ENCODE measurements at regions not wholly inside any gene's neighbourhood (a gene's known extent, or its start where the extent isn't known, plus 50 kb on each side); places are given as distances from the start of the nearest gene placed in this dataset.

DNA sequence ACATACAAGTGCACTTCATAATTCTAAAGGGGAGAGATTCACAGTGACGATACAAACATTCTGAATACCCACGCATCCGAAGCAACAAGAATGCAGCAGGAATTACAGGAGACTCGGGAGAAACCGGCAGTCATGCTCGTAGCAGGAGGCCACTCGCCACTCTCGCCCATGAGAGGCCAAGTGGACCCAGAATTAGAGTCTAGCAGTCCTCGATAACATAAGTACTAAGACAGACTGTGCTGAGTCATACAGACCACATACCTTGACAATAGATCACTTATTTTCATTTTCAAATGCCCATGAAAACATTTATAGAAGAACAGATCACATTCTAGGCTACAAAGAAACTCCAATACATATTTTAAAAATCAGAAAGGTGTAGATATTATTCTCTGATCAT, 299.1 kb upstream of the TSHZ3 start:
- no peak for DNase-seq (ENCODE audit: low spot score in 2 of 2)
- intact Hi-C loops (cut with DNase I; ENCODE audit: low total_unique reads): no loop called here
- no peak for TF ChIP-seq POLR2A (IDR thresholded peaks at IDR 0.05)
- no peak for TF ChIP-seq CTCF (IDR thresholded peaks at IDR 0.05)
- no peak overlapping the region for H3K4me3 ChIP-seq (ENCODE audit: low read depth, poor library complexity, severe bottlenecking)
- 81 to 89% methylated on average over 9 of the region's 9 CpGs for WGBS, 2 donors

DNA sequence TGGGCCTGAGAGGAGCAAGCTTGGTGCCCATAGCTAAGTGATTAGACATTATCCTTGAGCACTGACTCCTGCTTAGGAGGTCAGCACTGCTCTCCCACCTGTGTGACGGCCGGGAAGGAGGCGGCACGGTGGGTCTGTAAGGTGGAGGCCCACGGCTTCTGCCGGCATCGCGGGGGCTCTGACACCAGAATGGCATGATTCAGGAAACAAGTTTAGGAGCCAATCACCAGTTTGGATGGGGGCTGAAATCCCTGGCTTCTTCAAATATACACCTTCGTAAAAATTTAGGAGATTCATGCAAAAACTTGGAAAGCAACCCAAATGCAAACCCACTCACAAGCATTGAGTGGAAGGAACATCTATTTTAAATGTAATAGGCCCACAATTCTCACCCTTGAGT, 307.3 kb upstream of the TSHZ3 start:
- TF ChIP-seq POLR2A (IDR thresholded peaks at IDR 0.05) (no peak), CTCF (IDR thresholded peaks at IDR 0.05) (no peak)
- WGBS, 2 donors: 93 to 97% methylated on average over 9 of the region's 9 CpGs
- DNase-seq (ENCODE audit: low spot score in 2 of 2): no peak
- H3K4me3 ChIP-seq (ENCODE audit: low read depth, poor library complexity, severe bottlenecking): no peak overlapping the region
- intact Hi-C loops (cut with DNase I; ENCODE audit: low total_unique reads): no loop called here

DNA sequence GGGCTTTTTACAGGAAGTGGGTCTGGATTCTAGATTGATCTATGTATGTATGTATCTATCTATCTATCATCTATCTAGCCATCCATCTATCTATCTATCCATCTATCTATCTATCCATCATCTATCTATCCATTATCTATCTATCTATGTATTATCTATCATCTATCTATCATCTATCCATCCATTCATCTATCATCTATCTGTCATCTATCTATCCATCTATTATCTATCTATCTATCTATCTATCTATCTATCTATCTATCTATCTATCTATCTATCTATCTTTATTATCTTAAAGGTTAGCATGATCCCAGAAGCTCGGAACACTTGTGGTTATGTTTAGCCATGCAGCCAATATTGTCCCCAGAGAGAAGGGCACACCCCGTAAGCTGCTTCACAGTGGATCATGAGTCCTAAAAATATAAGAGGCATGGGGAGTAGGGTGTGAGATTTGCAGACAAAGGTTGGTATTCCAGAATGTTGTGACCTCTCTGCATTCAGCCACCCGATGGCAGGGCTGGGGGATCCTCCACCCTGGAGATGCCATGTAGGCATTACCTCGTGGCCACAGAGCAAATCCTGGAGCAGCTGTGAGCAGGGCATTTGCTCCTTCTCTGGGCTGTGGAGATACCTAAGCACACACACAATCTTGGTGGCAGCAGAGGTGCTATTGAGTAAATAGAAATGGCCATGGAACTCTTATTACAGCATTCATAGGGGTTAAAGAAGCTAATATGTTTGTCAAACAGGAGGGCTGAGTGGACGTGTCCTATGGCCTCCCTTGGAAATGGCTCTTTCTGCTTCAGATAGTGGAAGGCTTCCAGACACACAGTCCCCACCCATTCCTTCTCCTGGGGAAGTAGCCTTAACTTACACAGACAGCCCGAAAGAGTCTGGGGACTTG, 310.0 kb upstream of the TSHZ3 start:
- TF ChIP-seq POLR2A (IDR thresholded peaks at IDR 0.05) (no peak), CTCF (IDR thresholded peaks at IDR 0.05) (no peak)
- DNase-seq (ENCODE audit: low spot score in 2 of 2): no peak
- intact Hi-C loops (cut with DNase I; ENCODE audit: low total_unique reads): no loop called here
- H3K4me3 ChIP-seq (ENCODE audit: low read depth, poor library complexity, severe bottlenecking): no peak overlapping the region
- 61 to 78% methylated on average over 6 of the region's 6 CpGs for WGBS, 2 donors

GRCh38 chr19:31659897-31660210, 310.6 kb upstream of the TSHZ3 start:
- no peak for TF ChIP-seq CTCF (IDR thresholded peaks at IDR 0.05)
- no peak for TF ChIP-seq POLR2A (IDR thresholded peaks at IDR 0.05)
- intact Hi-C loops (cut with DNase I; ENCODE audit: low total_unique reads): no loop called here
- DNase-seq (ENCODE audit: low spot score in 2 of 2): no peak
- no peak overlapping the region for H3K4me3 ChIP-seq (ENCODE audit: low read depth, poor library complexity, severe bottlenecking)
- WGBS, 2 donors: 82 to 83% methylated on average over 4 of the region's 4 CpGs

DNA sequence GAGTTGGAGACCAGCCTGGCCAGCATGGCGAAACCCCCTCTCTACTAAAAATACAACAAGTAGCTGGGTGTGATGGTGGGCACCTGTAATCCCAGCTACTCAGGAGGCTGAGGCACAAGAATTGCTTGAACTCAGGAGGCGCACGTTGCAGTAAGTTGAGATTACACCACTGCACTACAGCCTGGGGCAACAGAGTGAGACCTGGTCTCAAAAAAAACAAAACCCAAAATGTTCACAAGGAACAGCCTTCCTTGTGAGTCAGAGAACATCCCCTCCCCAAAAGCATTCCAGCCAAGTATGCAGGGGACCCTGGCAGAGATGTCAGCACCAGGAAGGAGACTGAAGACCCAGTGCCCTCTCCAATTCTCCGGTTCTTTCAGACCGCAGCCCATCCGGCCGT, 314.9 kb upstream of the TSHZ3 start:
- 63 to 74% methylated on average over 7 of the region's 7 CpGs for WGBS, 2 donors
- intact Hi-C loops (cut with DNase I; ENCODE audit: low total_unique reads): no loop called here
- no peak for DNase-seq (ENCODE audit: low spot score in 2 of 2)
- no peak overlapping the region for H3K4me3 ChIP-seq (ENCODE audit: low read depth, poor library complexity, severe bottlenecking)
- no peak for TF ChIP-seq CTCF (IDR thresholded peaks at IDR 0.05)
- no peak for TF ChIP-seq POLR2A (IDR thresholded peaks at IDR 0.05)

- intact Hi-C loops (cut with DNase I; ENCODE audit: low total_unique reads): no loop called here
- no peak for TF ChIP-seq CTCF (IDR thresholded peaks at IDR 0.05)
- TF ChIP-seq POLR2A (IDR thresholded peaks at IDR 0.05): no peak
- DNase-seq (ENCODE audit: low spot score in 2 of 2): no peak
- H3K4me3 ChIP-seq (ENCODE audit: low read depth, poor library complexity, severe bottlenecking): no peak overlapping the region
- 75 to 79% methylated on average over 6 of the region's 6 CpGs for whole genome bisulfite sequencing, 2 donors
These were observed 315.8 kb upstream of the TSHZ3 start for GRCh38 chr19:31664997-31665396.
